Glomerular visceral epithelial cell (primary cell): ENCODE measurements at regions not wholly inside any gene's neighbourhood (a gene's known extent, or its start where the extent isn't known, plus 50 kb on each side); places are given as distances from the start of the nearest gene placed in this dataset.
A peak's percentile ranks its signal among the peaks of the same experiment; 100 is the strongest.

Experiments
- DNase-seq: peaks from one replicate; pipeline ENCODE4 v3.0.0-alpha.2; 2016; ENCODE audit errors: extremely low spot score

DNA sequence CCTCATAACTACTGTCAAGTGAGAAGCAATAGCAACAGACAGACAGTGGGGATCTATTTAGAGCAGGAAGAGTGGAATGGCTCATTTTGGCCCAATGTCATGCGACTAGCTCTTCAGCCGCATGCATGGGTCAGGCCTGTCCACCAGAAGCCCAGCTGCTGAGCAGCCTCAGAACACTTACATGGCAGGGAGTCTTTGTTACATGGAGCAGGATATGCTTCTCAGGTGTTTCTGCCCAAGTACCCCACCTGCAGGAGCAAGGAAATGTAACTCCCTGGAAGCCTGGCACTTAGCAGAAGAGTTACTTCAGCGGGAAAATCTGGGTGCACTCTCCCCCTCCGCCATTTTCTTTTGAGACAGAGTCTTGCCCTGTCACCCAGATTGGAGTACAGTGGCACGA lies 73.5 kb upstream of the ARHGAP5 start:
- no peak for DNase-seq

DNA sequence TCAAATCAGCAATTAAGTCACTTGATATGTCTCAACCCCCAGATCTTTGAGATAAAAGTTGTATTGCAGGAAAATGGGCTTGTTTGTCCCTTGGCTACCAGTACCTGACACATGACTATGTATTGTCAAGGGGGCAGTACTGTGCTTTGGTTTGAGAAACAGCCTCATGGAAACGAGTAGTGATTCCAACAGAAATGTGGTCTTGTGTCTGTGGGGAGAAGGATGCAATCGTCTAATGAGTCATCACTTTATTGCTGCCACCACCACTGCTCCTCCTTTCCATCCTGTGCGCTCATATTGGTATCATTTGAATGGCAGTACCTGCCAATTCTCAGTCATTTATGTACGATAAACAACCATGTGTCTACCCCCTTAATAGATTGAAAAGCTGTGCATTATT lies 72.8 kb upstream of the ARHGAP5 start:
- peak; percentile 89 for DNase-seq

DNA sequence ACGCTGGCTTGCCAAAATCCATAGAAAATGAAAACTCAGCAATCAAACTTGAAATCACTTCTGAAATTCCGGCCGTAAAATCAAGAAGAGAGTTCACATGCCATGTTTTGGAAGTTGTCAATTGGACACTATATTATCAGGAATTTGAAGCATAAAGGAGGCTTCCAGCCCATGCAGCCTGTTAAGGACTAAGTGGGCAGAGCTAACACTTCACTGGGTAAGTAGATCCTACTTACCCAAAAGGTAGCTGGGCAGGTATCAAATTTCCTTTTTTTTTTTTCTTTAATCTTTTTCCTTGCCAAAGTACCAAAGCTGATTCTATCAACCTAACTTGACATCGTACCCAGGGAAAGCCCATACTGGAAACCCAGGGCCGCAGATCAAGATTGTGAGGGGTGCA lies 71.5 kb upstream of the ARHGAP5 start:
- no peak for DNase-seq

DNA sequence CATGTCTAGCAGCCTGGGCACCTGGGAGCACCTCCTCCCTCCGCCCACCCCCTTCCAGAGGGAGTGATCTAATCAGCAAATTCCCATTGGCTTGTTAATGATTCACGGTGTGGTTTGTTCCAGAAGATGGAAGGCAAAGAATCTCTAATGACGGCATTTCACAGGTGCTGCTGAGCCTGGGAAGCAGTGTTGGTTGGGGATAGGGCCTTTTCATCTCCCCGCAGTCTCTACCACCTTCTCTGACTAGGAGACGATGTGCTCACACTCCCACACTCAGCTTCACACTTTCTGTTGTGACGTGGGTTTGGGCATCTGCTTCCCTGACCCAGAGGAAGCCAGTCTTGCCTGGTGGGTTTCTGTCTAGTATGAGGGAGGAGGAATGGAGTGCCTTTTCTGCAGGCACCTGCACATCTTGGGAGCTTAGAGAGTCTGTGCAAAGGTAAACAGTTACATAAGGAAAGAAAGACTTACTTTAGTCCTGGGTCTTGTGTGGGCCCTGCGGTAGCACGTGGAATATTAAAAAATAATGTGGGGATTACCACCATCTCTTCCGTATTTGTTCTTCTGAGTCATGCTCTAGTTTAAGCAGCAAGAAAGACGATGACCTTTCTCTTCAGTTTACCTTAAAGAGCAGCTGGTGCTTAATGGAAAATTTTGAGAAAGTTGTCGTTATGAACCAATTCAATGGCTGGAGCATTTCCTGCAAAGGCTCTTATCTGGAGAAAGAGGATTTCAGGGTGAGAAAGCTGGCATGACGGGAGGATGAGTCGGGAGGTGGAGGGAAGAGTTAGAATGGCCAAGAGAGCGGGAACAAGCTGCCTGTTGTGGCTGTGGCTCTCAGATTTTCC lies 70.6 kb upstream of the ARHGAP5 start:
- peak; percentile 98 for DNase-seq

DNA sequence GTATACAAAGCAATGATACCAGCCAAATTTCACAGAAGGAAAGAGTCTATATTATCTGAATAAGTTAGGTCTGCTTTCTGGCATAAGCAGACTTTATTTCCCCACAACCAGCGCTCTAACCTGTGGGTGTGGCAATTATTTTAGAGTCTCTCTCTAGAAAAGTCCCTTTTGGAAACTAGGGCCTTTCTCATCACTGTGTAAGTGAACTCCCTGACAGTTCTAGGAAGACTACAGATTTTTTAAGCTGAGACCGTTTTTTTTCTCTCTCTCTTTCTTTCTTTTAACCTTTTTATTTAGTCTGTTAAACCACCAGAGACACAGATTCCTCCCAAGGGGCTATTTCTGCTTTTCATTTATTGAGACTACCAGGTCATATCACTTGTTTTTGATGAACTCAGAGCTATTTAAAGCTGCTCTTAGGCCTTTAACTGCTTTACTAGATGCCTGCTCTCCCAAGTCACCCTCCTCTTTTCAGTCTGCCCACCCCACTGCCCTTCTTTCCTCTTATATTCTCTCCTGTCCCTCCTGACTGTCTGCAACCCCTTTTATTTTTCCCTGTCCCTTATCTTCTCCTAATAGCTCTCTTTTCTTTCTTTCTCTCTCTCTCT lies 69.2 kb upstream of the ARHGAP5 start:
- DNase-seq = no peak

DNA sequence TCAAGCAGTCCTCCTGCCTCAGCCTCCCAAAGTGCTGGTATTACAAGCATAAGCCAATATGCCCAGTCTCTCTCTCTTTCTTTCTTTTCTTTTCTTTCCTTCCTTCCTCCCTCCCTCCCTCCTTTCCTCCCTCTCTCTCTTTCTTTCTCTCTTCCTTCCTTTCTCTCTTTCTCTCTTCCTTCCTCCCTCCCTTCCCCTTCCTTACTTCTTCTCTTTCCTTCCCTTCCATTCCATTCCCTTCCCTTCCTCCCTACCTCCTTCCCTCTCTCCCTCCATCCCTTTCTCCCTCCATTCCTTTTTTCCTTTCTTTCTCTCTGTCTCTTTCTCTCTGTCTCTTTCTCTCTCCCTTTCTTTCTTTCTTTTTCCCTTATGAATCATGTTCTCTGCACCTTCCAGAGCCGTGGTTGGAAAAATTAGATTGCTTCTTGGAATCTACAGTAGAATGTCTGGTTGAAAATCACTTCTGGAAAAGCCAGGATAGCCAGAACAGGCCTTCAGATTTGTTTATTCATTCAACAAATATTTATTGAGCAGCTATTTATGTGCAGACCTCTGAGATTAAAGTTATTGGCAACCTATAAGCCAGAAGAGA lies 68.4 kb upstream of the ARHGAP5 start:
- DNase-seq = no peak

DNA sequence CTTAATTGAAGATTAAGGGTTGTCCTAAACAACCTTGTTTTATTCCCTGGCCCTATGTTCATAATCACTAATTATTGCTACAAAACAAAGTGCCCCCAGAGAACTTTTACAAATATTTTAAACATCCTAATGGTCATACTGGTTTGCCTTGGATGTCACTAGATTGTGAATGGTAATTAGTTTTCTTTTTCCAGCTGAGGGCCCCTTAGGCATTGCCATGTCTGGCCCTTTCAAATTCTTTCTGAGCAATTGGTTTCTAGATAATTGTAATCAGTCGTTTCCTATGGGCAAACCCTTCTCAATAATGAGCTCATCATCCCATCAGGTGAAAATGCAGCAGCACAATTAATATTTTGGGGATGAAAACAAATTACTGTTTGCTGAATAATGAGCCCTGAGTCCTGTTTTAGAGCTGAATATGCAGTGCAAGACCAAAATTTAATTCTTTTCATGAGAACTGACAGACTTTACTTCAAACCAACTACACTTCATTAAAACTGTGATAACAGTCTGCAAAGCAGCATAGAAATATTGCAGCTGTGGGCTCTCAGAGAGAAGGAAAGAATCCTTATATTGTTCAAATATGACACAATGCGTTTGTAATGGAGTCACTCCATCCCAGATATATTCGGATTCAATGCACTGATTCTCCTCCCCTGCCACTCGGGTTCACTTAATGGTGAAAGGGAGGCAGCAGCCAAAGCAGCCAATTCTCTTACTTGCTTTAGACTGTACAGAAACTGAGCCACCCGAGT lies 67.7 kb upstream of the ARHGAP5 start:
- no peak for DNase-seq

DNA sequence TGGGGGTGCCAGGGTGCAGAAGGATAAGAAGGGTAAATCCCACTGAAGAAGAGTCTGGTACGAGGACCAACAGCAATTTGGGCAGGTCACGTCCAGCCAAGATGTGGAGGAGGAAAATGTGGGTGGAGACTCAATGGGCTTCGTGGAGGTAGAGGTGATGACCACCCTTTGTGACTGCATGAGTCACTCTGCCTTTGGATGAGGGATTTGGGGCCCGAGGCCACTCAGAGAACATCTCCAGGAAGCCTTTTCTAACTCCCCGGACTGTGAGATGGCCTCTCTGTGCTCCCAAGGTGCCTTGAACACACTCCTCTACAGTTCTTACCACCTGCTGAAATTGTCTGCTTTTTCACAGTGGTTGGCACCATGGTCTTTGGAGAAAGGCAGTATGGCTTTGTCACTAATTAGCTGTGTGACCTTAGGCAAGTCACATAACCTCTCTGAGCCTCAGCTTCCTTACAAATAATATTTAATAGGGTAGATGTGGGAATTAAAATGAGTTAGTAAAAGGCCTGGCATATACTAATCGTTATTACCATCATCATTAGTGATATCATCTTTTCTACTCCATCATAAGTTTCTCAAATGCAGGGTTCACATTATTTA lies 67.0 kb upstream of the ARHGAP5 start:
- no peak for DNase-seq

DNA sequence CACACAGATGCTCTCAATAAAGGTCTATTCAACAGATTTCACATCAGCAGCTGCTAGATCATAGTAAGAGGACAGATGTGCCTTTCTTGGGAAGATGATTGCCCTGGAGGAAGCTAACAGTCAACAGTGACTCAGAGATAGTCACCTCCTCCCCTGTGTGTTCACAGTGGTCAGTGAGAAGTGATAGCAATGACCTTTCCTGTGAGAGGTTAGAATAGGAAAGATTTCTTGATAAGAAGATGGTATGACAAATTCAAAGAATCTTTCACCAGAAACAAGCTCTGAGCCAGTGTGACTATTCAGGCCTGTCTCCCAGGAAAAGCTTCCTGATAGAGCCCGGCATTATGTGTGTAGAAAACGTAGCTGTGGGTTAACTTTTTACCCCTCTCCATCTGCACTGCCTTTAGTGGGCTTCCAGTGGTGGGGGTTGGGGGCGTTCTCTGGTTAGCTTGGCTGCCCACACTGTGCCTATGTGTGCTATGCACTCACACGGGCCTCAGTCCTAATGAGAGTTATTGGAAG lies 66.4 kb upstream of the ARHGAP5 start:
- DNase-seq = peak; percentile 81

DNA sequence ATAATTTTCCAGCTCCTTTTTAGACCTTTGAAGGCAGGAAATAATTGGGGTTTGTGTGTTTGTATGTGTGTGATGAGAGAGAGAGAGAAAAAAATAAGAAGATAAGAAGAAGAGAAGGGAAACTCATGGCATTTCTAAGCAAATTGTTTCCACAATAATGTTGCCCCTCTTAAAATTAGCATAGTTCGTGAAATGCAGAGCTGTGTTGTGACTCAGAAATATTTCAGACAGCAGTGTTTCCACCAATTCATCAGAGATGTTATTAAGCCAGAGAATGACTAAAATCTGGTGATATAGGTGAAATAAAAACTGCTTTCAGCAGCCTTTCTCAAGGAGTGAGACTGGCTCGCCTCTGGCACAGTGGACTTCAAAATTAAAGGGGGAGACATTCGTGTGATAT lies 65.9 kb upstream of the ARHGAP5 start:
- DNase-seq = no peak

DNA sequence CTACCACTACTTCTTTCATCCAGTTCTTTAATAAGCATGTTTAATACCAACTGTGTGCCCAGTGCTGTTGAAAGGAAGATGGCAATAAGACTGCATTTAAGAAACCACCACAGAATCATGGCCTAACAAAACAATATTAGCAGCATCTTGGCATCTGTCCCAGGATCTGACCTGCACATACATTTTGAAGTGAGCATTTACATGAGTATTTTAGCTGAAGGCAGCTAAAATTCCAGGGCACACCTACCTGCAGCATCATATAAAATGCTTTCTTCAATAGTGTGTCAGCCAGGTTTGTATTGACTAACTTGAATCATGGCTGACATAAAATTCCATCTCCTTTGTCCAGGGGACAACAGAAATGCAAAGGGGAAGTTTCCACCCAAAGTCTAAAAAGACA lies 65.0 kb upstream of the ARHGAP5 start:
- peak; percentile 30 for DNase-seq

DNA sequence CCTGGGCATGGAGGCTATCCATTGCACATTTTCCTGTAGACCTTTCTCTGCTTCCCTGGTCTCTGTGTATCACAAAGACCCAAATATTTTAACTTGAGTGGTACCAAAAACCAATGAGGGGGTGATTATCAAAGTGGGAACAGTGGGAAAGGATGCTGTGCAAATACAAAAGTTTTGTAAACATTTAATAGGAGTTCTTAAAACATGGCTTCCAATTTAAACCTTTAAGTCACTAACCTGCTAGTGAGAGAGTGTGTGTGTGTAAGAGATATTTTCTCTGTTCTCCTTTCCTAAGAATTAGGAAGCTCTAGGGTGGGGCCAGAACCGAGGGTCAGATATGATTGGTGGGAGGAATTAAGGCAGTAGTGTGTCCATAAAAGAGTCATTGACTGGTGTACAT lies 64.5 kb upstream of the ARHGAP5 start:
- DNase-seq = no peak

DNA sequence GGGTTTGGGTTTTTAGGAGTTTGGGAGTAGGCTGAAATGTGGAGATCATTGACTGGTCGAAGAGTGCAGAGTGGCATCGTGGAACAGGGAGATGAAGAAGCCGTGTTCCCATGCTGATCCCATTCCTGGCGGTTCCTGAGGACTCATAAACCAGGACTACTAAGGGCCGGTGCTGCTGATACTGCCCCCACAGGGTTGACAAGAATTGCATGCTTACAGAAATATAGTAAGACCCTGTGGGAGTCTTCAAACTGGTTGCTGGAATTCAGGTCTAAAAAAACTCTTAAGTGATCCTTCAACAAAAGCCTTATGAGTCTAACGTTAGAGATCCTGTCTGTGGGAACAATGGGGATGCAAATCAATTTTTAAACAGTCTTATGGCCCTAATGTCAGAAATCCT lies 64.0 kb upstream of the ARHGAP5 start:
- DNase-seq = no peak

DNA sequence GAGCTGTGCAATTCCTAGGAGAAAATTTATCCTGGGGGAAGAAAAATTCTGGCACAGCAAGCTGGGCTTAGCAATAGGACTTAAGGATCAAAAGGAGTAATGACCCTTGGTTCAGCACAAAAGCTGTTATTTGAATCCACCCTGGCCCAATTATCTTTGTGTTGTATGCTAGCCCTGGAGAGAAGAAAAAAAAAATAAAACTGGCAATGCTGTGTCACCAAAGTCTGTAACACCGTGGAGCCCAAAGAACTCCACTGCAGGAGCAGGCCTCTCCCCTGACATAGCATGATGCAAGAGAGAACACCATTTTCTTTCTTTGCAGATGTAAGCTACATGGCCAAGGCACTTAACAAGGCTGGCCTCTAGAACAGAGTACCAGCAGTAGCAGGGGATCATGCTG lies 63.0 kb upstream of the ARHGAP5 start:
- no peak for DNase-seq

DNA sequence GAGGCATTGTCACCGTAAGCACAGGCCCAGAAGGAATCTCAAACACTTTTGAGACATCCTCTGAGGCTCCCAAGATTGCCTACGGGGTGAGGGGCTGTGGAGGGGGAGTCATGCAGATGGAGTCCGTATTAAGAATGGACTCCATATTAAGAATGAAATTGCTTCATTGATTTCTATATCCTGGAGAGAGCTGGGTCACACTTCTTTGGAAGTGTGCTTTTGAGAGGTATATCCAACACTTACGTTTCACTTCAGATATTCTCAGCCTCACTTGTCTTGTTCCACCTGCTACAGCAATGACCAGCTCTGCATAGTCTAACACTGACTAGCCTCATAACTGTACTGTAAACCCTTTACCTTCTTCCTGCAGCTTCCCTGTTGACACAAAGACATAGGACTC lies 62.6 kb upstream of the ARHGAP5 start:
- no peak for DNase-seq

DNA sequence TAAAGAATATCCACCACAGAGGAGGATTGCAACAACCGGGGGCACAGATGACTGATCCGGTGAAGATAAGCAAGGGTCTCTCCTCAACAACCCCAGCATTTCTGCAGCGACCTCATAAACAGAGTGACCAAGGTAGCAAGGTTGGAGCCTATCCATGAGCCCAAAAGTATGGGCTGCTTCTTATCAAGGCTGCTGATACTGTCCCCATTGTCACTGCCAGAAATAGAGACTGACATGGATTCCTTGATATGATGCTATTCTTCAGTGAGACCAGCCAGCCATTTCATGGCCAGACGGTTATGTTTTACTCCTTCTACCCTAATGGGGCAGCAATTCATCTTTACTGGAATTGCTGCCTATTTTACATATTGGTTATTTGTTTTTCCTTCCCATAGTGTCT lies 61.9 kb upstream of the ARHGAP5 start:
- no peak for DNase-seq

DNA sequence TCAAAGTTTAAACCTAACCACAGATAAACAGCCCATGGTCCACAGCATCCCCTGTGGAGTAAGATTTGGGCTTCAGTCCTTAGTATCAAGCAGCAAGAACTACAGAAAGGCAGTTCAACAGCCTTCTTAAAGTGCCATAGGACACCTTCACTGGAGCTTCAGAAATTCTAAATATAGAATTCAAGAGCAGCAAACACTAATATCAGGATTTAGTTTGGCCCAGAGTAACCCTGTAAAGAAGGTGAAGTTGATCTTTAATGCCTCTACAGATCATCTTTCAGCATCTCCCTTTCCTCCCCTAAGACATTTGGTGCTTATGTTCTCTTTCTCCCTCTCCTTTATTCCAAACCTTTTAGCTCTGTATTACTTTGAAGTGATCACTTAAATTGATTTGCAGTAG lies 59.5 kb upstream of the ARHGAP5 start:
- DNase-seq = no peak

DNA sequence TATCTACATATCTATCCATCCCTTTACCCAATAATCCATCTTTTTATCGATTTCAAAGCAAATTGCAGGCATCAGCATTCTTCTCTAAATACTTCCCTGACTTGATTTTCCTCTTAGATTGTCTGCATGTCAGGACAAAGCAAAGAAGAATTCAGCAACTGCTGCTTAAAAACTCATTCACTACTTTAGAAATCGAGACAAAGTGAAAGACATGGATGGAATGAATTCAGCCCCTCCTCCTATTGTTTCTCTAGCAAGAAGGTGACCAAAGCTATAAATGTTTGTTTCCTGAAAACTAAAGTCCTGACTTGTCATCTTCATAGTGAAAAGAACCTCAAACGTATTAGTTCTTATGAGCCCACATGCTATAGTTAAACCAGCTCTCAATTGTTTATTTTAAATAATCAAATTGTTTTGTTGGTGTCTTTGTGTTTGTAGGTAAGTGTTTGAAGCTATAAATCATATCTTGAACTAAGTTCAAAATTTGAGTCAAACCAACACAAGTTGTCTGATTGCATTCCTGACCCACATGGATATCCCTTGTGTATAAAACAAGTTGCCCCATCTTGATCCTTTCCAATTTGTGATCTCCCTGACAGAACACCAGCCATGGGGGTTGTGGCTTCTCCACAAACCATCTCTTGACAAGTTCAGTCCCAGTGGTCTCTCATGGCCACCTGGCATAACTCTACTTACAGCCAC lies 58.6 kb upstream of the ARHGAP5 start:
- DNase-seq = no peak

DNA sequence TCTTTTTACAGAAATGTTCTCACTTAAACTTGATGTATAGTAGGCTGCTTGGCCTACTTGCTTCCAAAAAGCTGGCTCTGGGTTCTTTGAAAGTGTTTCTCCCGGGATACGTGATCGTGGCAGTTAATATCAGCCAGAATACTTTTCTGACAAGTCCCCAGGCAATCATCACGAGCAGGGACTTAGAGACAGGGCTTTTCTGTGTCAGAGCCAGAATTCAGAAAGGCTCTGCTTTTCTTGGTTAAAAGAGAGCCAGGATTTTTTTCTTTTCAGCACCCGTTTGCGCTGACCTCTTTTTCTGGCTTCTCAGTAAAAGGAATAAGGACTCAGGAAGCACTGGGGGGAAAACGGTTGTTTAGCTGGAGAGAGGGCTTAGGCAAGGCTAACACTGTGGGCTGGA lies 57.8 kb upstream of the ARHGAP5 start:
- no peak for DNase-seq

DNA sequence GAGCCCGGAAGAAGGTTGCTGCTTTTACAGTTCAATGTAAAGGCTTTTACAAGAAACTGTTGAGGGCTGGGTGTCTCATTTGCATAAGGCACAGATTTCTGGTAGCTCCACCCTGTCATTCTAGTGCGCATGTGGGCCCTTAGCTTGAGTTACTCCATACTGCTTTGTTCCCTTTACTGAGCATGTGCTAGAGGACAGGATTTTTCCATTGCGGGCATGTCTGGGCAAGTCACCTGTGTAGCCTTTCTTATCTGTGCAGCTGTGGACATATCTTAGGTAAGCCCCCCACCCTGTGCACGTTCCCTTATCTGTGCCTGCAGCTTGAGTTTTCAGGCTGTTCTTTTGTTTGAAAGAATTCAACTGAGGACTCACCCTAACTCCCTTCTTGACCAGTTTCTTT lies 56.2 kb upstream of the ARHGAP5 start:
- no peak for DNase-seq

DNA sequence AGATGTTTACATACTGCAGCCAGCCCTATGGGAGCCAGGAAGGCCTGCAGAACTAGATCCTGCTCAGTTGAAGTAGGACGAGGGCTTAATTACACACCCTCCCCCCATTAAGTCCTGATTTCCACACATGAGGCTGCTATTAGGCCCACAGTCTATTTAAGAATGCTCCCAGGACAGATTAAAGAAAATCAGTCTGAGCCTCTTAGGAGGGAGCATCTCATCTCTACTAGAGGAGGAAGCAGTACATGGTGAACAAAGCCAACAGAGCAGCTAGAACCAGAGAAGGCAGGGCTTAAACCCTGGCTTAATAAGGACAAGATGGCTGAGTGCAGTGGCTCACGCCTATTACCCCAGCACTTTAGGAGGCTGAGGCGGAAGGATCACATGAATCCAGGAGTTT lies 55.8 kb upstream of the ARHGAP5 start:
- DNase-seq = no peak
